HG02981 (cell line): ENCODE measurements at regions not wholly inside any gene's neighbourhood (a gene's known extent, or its start where the extent isn't known, plus 50 kb on each side); places are given as distances from the start of the nearest gene placed in this dataset.

Experiments used
- ATAC-seq: cut with Tn5 transposase; IDR thresholded peaks from one replicate; pipeline ENCODE4 v1.9.1; 2021; ENCODE audit warnings: mild to moderate bottlenecking, moderate library complexity; ENCODE audit not compliant: unreplicated experiment

- no peak for ATAC-seq
Measured at GRCh38 chr5:138666226-138666742, 86.9 kb upstream of the CTNNA1 start.

GRCh38 chr5:138665261-138665660, 88.0 kb upstream of the CTNNA1 start:
- no peak for ATAC-seq

- ATAC-seq = no peak
Measured at GRCh38 chr5:138664276-138664943, 88.8 kb upstream of the CTNNA1 start.

- ATAC-seq = no peak
Measured at GRCh38 chr5:138663561-138663960, 88.4 kb upstream of the HSPA9 start.

GRCh38 chr5:138663009-138663408, 87.8 kb upstream of the HSPA9 start:
- no peak for ATAC-seq

- ATAC-seq = no peak
Measured at GRCh38 chr5:138662599-138662998, 87.4 kb upstream of the HSPA9 start.

GRCh38 chr5:138661991-138662434, 86.8 kb upstream of the HSPA9 start:
- ATAC-seq = no peak

GRCh38 chr5:138661291-138661960, 86.2 kb upstream of the HSPA9 start:
- ATAC-seq = no peak

GRCh38 chr5:138660051-138660572, 84.9 kb upstream of the HSPA9 start:
- no peak for ATAC-seq

- no peak for ATAC-seq
Measured at GRCh38 chr5:138659561-138659960, 84.4 kb upstream of the HSPA9 start.

- ATAC-seq = no peak
Measured at GRCh38 chr5:138659121-138659520, 83.9 kb upstream of the HSPA9 start.

GRCh38 chr5:138658676-138659075, 83.5 kb upstream of the HSPA9 start:
- no peak for ATAC-seq

GRCh38 chr5:138657360-138657759, 82.2 kb upstream of the HSPA9 start:
- no peak for ATAC-seq

- ATAC-seq = no peak
Measured at GRCh38 chr5:138656916-138657315, 81.7 kb upstream of the HSPA9 start.

GRCh38 chr5:138655530-138656190, 80.5 kb upstream of the HSPA9 start:
- ATAC-seq = no peak

- ATAC-seq = peak; percentile 71
Measured at GRCh38 chr5:138654281-138654867, 79.2 kb upstream of the HSPA9 start.

- ATAC-seq = no peak
Measured at GRCh38 chr5:138653502-138653901, 78.3 kb upstream of the HSPA9 start.

GRCh38 chr5:138651767-138652117, 76.5 kb upstream of the HSPA9 start:
- no peak for ATAC-seq

- no peak for ATAC-seq
Measured at GRCh38 chr5:138651058-138651766, 76.0 kb upstream of the HSPA9 start.

- ATAC-seq = no peak
Measured at GRCh38 chr5:138650196-138650595, 75.0 kb upstream of the HSPA9 start.

- no peak for ATAC-seq
Measured at GRCh38 chr5:138649775-138650174, 74.6 kb upstream of the HSPA9 start.
